Kasumi-1 (cell line): ENCODE measurements at regions not wholly inside any gene's neighbourhood (a gene's known extent, or its start where the extent isn't known, plus 50 kb on each side); places are given as distances from the start of the nearest gene placed in this dataset.

Experiments used
- DNase-seq, 2 experiments: peaks; one replicate each; lab custom pipeline; 2025; lab: John Stamatoyannopoulos, UW

- DNase-seq: no peak
Observed at GRCh38 chr20:37643400-37643799, 50.4 kb upstream of the CTNNBL1 start.

GRCh38 chr20:37642246-37642645 lies 51.6 kb upstream of the CTNNBL1 start:
- no peak for DNase-seq

- DNase-seq: no peak
Observed at GRCh38 chr20:37640600-37641561, 52.9 kb upstream of the CTNNBL1 start.

- no peak for DNase-seq
Observed at GRCh38 chr20:37638527-37638926, 55.3 kb upstream of the CTNNBL1 start.

GRCh38 chr20:37636977-37637376 lies 56.9 kb upstream of the CTNNBL1 start:
- no peak for DNase-seq

GRCh38 chr20:37636212-37636975 lies 57.4 kb upstream of the CTNNBL1 start:
- no peak for DNase-seq

GRCh38 chr20:37630993-37631392 lies 62.8 kb upstream of the CTNNBL1 start:
- no peak for DNase-seq

- no peak for DNase-seq
Observed at GRCh38 chr20:37630166-37630565, 63.7 kb upstream of the CTNNBL1 start.

GRCh38 chr20:37627767-37628130 lies 66.1 kb upstream of the CTNNBL1 start:
- no peak for DNase-seq

- DNase-seq: peak; percentile 26 to 39
Observed at GRCh38 chr20:37627060-37627766, 66.6 kb upstream of the CTNNBL1 start.

GRCh38 chr20:37624963-37625362 lies 68.9 kb upstream of the CTNNBL1 start:
- no peak for DNase-seq

- DNase-seq: no peak
Observed at GRCh38 chr20:37622728-37623127, 71.1 kb upstream of the CTNNBL1 start.

GRCh38 chr20:37619496-37619895 lies 74.3 kb upstream of the CTNNBL1 start:
- no peak for DNase-seq

- no peak for DNase-seq
Observed at GRCh38 chr20:37616110-37616425, 77.8 kb upstream of the CTNNBL1 start.

GRCh38 chr20:37615340-37616109 lies 78.3 kb upstream of the CTNNBL1 start:
- peak; percentile 24 to 34 for DNase-seq

GRCh38 chr20:37611852-37612251 lies 82.0 kb upstream of the CTNNBL1 start:
- no peak for DNase-seq

GRCh38 chr20:37611346-37611745 lies 82.5 kb upstream of the CTNNBL1 start:
- no peak for DNase-seq

- DNase-seq: no peak
Observed at GRCh38 chr20:37610203-37610798, 82.6 kb upstream of the BLCAP start.

- no peak for DNase-seq
Observed at GRCh38 chr20:37602634-37603033, 75.0 kb upstream of the BLCAP start.

- DNase-seq: peak in 1 of 2 experiments; percentile 16
Observed at GRCh38 chr20:37600486-37600885, 72.8 kb upstream of the BLCAP start.

GRCh38 chr20:37598575-37599342 lies 71.1 kb upstream of the BLCAP start:
- no peak for DNase-seq
